A204.1 (cell line): ENCODE measurements at regions not wholly inside any gene's neighbourhood (a gene's known extent, or its start where the extent isn't known, plus 50 kb on each side); places are given as distances from the start of the nearest gene placed in this dataset.

Experiments used
- FAIRE-seq: peaks from 2 replicates; lab custom pipeline; 2012; peaks lifted over from hg19 to GRCh38; lab: Jason Lieb, UNC

GRCh38 chr3:88574146-88574545 is 424.4 kb downstream of the C3orf38 start:
- FAIRE-seq: no peak

GRCh38 chr3:88584451-88584850 is 434.7 kb downstream of the C3orf38 start:
- no peak for FAIRE-seq

GRCh38 chr3:88586121-88586640 is 436.4 kb downstream of the C3orf38 start:
- FAIRE-seq: no peak

- no peak for FAIRE-seq
Observed at GRCh38 chr3:88589138-88589537, 439.4 kb downstream of the C3orf38 start.

GRCh38 chr3:88595026-88595425 is 445.3 kb downstream of the C3orf38 start:
- no peak for FAIRE-seq

GRCh38 chr3:88596451-88596850 is 446.7 kb downstream of the C3orf38 start:
- FAIRE-seq: no peak

- no peak for FAIRE-seq
Observed at GRCh38 chr3:88610820-88611219, 461.1 kb downstream of the C3orf38 start.

GRCh38 chr3:88611826-88612326 is 462.1 kb downstream of the C3orf38 start:
- no peak for FAIRE-seq

- no peak for FAIRE-seq
Observed at GRCh38 chr3:88616413-88616812, 466.7 kb downstream of the C3orf38 start.

GRCh38 chr3:88617283-88617682 is 467.5 kb downstream of the C3orf38 start:
- FAIRE-seq: peak; percentile 30

GRCh38 chr3:88618021-88618645 is 468.4 kb downstream of the C3orf38 start:
- no peak for FAIRE-seq

- no peak for FAIRE-seq
Observed at GRCh38 chr3:88621586-88621985, 471.8 kb downstream of the C3orf38 start.

GRCh38 chr3:88623709-88624108 is 473.9 kb downstream of the C3orf38 start:
- FAIRE-seq: no peak

- no peak for FAIRE-seq
Observed at GRCh38 chr3:88626456-88627120, 476.8 kb downstream of the C3orf38 start.

- FAIRE-seq: no peak
Observed at GRCh38 chr3:88628901-88629300, 478.5 kb upstream of the EPHA3 start.

GRCh38 chr3:88632226-88632625 is 475.2 kb upstream of the EPHA3 start:
- FAIRE-seq: no peak

- no peak for FAIRE-seq
Observed at GRCh38 chr3:88640581-88640980, 466.8 kb upstream of the EPHA3 start.

- FAIRE-seq: no peak
Observed at GRCh38 chr3:88641033-88641604, 466.3 kb upstream of the EPHA3 start.

- no peak for FAIRE-seq
Observed at GRCh38 chr3:88657459-88657858, 450.0 kb upstream of the EPHA3 start.

GRCh38 chr3:88661433-88661824 is 446.0 kb upstream of the EPHA3 start:
- no peak for FAIRE-seq

GRCh38 chr3:88668180-88668579 is 439.2 kb upstream of the EPHA3 start:
- no peak for FAIRE-seq

GRCh38 chr3:88671573-88671972 is 435.8 kb upstream of the EPHA3 start:
- FAIRE-seq: no peak

- no peak for FAIRE-seq
Observed at GRCh38 chr3:88677298-88677697, 430.1 kb upstream of the EPHA3 start.
